PC-3 (cell line): ENCODE measurements at regions not wholly inside any gene's neighbourhood (a gene's known extent, or its start where the extent isn't known, plus 50 kb on each side); places are given as distances from the start of the nearest gene placed in this dataset.

Experiments
- ATAC-seq: fragments of 200-7000 bp; cut with Tn5 transposase; 2 replicates; pipeline ENCODE4 v1.9.1; 2020; ENCODE audit warnings: mild to moderate bottlenecking, moderate library complexity
- BruUV-seq: library from RNA; stranded (reverse); fragments of 400-500 nt; replicated peaks from 2 replicates; lab custom pipeline; 2021; lab: Mats Ljungman, UMichigan
- CTCF ChIA-PET: fragments of 300-600 bp; sonication (Branson Sonifier 250); formaldehyde crosslinking; loops from one replicate; lab custom pipeline; 2022; ENCODE audit warnings: antibody characterized with exemption; lab: Charles Lee
- POLR2A ChIA-PET: fragments of 300-600 bp; sonication (Branson Sonifier 250); formaldehyde crosslinking; loops from one replicate; lab custom pipeline; 2022; ENCODE audit warnings: antibody characterized with exemption; ENCODE audit not compliant: unreplicated experiment; lab: Charles Lee
- DNase-seq: peaks from one replicate; pipeline ENCODE4 v3.0.0-alpha.2; 2015
- H2AFZ ChIP-seq: fragments of 300-600 bp; sonication (generic); 2 replicates; pipeline ENCODE4 v1.6.0; 2016; ENCODE audit warnings: antibody characterized with exemption, low read length
- H3F3A ChIP-seq: fragments of 300-600 bp; sonication (generic); one replicate; pipeline ENCODE4 v1.6.0; 2017; ENCODE audit warnings: antibody characterized with exemption, low read length, control low read depth, mild to moderate bottlenecking; ENCODE audit not compliant: unreplicated experiment
- H3K27ac ChIP-seq: fragments of 300-600 bp; sonication (generic); 2 replicates; pipeline ENCODE4 v1.5.1; 2016; ENCODE audit warnings: mild to moderate bottlenecking, low read length
- H3K27me3 ChIP-seq: fragments of 300-600 bp; sonication (generic); 2 replicates; pipeline ENCODE4 v1.6.1; 2016; ENCODE audit warnings: low read length, mixed read lengths
- H3K36me3 ChIP-seq: fragments of 300-600 bp; sonication (generic); 2 replicates; pipeline ENCODE4 v1.6.1; 2016; ENCODE audit warnings: low read depth, mixed run types, low read length, mixed read lengths
- H3K4me1 ChIP-seq: fragments of 300-600 bp; sonication (generic); 2 replicates; pipeline ENCODE4 v1.5.1; 2016; ENCODE audit warnings: low read length; ENCODE audit not compliant: insufficient read depth
- H3K4me2 ChIP-seq: fragments of 300-600 bp; sonication (generic); 2 replicates; pipeline ENCODE4 v1.6.0; 2016; ENCODE audit warnings: low read length
- H3K4me3 ChIP-seq: fragments of 300-600 bp; sonication (generic); 2 replicates; pipeline ENCODE4 v1.5.1; 2016; ENCODE audit warnings: mild to moderate bottlenecking, low read length, mixed read lengths
- H3K79me2 ChIP-seq: fragments of 300-600 bp; sonication (generic); 2 replicates; pipeline ENCODE4 v1.6.1; 2017; ENCODE audit warnings: low read length, mixed read lengths
- H3K9ac ChIP-seq: fragments of 300-600 bp; sonication (generic); 2 replicates; pipeline ENCODE4 v1.6.0; 2016; ENCODE audit warnings: mild to moderate bottlenecking, low read length
- H3K9me2 ChIP-seq: fragments of 300-600 bp; sonication (generic); replicated peaks from 2 replicates; pipeline ENCODE4 v1.6.1; 2016; ENCODE audit warnings: mixed run types, low read length, mixed read lengths
- H3K9me3 ChIP-seq: fragments of 300-600 bp; sonication (generic); 2 replicates; pipeline ENCODE4 v1.6.1; 2016; ENCODE audit warnings: low read length, mixed read lengths
- H4K20me1 ChIP-seq: fragments of 300-600 bp; sonication (generic); 2 replicates; pipeline ENCODE4 v1.6.1; 2016; ENCODE audit warnings: low read length, mixed read lengths
- CTCF ChIP-seq: fragments of 300-600 bp; sonication (generic); conservative IDR thresholded peaks from 2 replicates; pipeline ENCODE4 v1.5.1; 2017; ENCODE audit warnings: antibody characterized with exemption, low read depth, mild to moderate bottlenecking, low read length
- EZH2 ChIP-seq: fragments of 300-600 bp; sonication (generic); IDR thresholded peaks from one replicate; pipeline ENCODE4 v1.6.1; 2017; ENCODE audit warnings: antibody characterized with exemption, mild to moderate bottlenecking, low read length; ENCODE audit not compliant: unreplicated experiment
- EZH2phosphoT487 ChIP-seq: fragments of 300-600 bp; sonication (generic); IDR thresholded peaks from 2 replicates; pipeline ENCODE4 v1.6.1; 2018; ENCODE audit warnings: mild to moderate bottlenecking, antibody characterized with exemption, low read length, borderline replicate concordance
- intact Hi-C: fragments of 100-400 bp; cut with micrococcal nuclease; formaldehyde crosslinking; loops from 2 replicates; pipeline ENCODE4 v1.9.0; 2023

GRCh38 chr10:28411136-28411460, 108.2 kb upstream of the MPP7 start:
- CTCF ChIA-PET = no interaction called here
- ATAC-seq = no peak
- Histone ChIP-seq H3K36me3 (no peaks in the 10 kb centered on the region), H3K9ac (no peak overlapping the region), H3K9me2 (no peaks in the 10 kb centered on the region), H3K4me3 (no peak overlapping the region), H3K4me2 (no peak overlapping the region), H3K27me3 (no peaks in the 10 kb centered on the region), H3F3A (no peaks in the 10 kb centered on the region), H3K4me1 (no peaks in the 10 kb centered on the region), H3K9me3 (no peaks in the 10 kb centered on the region), H3K79me2 (no peaks in the 10 kb centered on the region), H4K20me1 (no peaks in the 10 kb centered on the region), H3K27ac (no peak overlapping the region), H2AFZ (no peak overlapping the region)
- BruUV-seq = no TSS peak
- no peak for TF ChIP-seq EZH2
- TF ChIP-seq CTCF = no peak
- no peak for TF ChIP-seq EZH2phosphoT487
- no peak for DNase-seq
- POLR2A ChIA-PET = no interaction called here
- intact Hi-C loops = no loop called here

GRCh38 chr10:28411648-28412047, 108.8 kb upstream of the MPP7 start:
- Histone ChIP-seq H3K4me1 (no peaks in the 10 kb centered on the region), H3K4me2 (no peak overlapping the region), H2AFZ (no peak overlapping the region), H4K20me1 (no peaks in the 10 kb centered on the region), H3K9me2 (no peaks in the 10 kb centered on the region), H3K79me2 (no peaks in the 10 kb centered on the region), H3K27me3 (no peaks in the 10 kb centered on the region), H3K9me3 (no peaks in the 10 kb centered on the region), H3F3A (no peaks in the 10 kb centered on the region), H3K9ac (no peak overlapping the region), H3K4me3 (no peak overlapping the region), H3K27ac (no peak overlapping the region), H3K36me3 (no peaks in the 10 kb centered on the region)
- DNase-seq (peak; percentile 38), ATAC-seq (no peak)
- CTCF ChIA-PET = no interaction called here
- no TSS peak for BruUV-seq
- POLR2A ChIA-PET = no interaction called here
- TF ChIP-seq EZH2 = no peak
- no peak for TF ChIP-seq CTCF
- TF ChIP-seq EZH2phosphoT487 = no peak
- intact Hi-C loops = no loop called here

GRCh38 chr10:28418069-28418468, 114.8 kb upstream of the WAC start:
- Histone ChIP-seq H3K27ac (no peak overlapping the region), H3K27me3 (no peaks in the 10 kb centered on the region), H3F3A (no peaks in the 10 kb centered on the region), H3K36me3 (no peaks in the 10 kb centered on the region), H3K4me2 (no peak overlapping the region), H3K4me1 (no peaks in the 10 kb centered on the region), H4K20me1 (no peaks in the 10 kb centered on the region), H3K9me3 (no peaks in the 10 kb centered on the region), H3K79me2 (no peaks in the 10 kb centered on the region), H2AFZ (no peak overlapping the region), H3K9me2 (no peaks in the 10 kb centered on the region), H3K9ac (no peak overlapping the region), H3K4me3 (no peak overlapping the region)
- no peak for TF ChIP-seq EZH2
- TF ChIP-seq EZH2phosphoT487 = no peak
- no peak for TF ChIP-seq CTCF
- no TSS peak for BruUV-seq
- intact Hi-C loops = no loop called here
- DNase-seq = no peak
- CTCF ChIA-PET = no interaction called here
- POLR2A ChIA-PET = no interaction called here
- ATAC-seq = no peak
